NCI-H2227 (cell line): ENCODE measurements at regions not wholly inside any gene's neighbourhood (a gene's known extent, or its start where the extent isn't known, plus 50 kb on each side); places are given as distances from the start of the nearest gene placed in this dataset.
"Not testable (repeated sequence)": the region's sequence is repeated elsewhere in the genome, so short reads cannot be mapped to it uniquely, and the experiment has no call there.

ENCODE experiments used
- DNase-seq: peaks from one replicate; lab custom pipeline; 2025; ENCODE audit not compliant: unreplicated experiment; lab: John Stamatoyannopoulos, UW

GRCh38 chr2:83462881-83463280 is 996.2 kb downstream of the SUCLG1 start:
- DNase-seq: no peak

DNA sequence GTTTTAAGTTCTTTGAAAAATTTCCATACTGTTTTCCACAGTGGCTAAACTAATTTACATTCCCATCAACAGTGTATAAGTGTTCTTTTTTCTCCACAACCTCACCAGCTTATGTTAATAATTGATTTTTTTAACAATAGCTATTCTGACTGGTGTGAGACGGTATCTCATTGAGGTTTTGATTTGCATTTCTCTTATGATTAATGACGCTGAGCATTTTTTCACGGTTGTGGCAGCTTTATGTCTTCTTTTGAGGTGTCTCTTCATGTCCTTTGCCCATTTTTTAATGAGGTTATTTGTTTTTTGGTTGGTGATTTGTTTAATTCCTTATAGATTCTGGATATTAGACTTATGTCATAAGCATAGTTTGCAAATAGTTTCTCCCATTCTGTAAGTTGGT is 997.9 kb downstream of the SUCLG1 start:
- no peak for DNase-seq

DNA sequence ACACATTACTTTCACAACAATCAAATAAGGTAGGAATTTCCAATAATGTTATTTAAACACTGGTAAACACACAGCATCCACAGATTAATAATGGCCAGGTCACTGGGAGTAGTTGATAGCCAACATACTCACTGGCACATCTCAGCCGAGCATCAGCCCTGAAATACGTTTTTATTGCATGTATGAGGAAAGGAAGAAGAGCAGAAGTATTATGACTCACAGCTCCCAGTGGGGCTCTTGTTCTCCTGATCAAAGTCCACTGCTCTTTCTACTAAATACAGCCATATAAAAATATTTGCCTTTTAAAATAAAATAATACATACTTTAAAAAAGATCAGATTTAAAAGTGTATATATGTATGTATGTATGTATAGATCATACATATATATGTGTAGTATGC is 999.6 kb downstream of the SUCLG1 start:
- DNase-seq: no peak

GRCh38 chr2:83435989-83436388 is 1023.1 kb downstream of the SUCLG1 start:
- no peak for DNase-seq

- no peak for DNase-seq
Measured at GRCh38 chr2:83420993-83421392, 1038.1 kb downstream of the SUCLG1 start.

- no peak for DNase-seq
Measured at GRCh38 chr2:83394134-83394904, 1064.8 kb downstream of the SUCLG1 start.

DNA sequence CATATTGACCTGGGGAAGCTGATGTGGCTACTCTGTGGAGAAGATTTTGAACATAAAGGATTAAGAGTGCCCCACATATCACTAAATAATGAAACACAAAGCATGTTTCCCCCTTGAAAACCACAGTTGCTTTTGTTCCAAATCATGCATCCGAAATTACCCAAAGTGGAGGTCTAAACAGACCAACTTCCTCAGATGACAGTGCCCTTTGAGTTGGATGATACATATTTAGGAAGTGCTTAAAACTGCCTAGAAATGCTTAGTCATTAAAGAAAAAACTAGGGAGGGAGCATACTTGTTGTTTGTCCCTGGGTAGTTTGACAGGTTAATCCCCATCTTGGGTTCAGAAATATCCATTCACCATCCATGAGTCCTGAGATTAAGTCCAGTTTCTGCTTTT is 1070.3 kb downstream of the SUCLG1 start:
- DNase-seq: no peak

DNA sequence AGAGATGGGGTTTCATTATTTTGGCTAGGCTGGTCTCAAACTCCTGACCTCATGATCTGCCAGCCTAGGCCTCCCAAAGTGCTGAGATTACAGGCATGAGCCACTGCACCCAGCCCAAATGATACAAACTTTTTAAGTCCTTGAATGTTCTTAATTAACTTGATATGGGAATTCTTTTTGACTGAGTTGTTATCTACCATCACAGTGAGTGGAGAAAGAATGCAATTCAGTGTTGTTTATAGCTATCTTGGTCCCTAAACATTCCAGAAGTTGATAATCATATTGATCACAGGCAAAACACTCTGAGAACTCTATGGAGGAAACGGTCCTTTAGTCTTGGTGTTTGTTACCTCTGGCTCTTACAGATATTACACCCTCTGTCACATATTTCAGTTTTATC is 1072.5 kb downstream of the SUCLG1 start:
- no peak for DNase-seq

DNA sequence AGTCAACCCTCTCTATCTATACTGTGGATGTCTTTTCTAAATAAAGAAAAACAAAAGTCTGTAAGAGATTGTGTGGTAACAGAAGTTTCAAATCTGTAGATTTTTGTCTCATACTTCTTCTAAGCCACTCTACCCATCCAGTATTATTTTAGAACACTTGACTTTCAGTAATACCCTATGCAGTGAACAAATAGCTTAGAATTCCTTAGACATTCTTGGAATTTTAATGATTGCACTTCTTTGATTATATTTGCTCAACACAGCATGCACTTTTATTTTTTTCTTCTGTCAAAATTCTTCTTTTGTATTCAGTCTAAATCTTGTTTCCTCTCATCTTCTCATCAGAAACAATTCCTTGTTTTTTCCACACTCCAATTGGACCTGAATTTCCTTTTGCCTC is 1080.2 kb downstream of the SUCLG1 start:
- DNase-seq: no peak

DNA sequence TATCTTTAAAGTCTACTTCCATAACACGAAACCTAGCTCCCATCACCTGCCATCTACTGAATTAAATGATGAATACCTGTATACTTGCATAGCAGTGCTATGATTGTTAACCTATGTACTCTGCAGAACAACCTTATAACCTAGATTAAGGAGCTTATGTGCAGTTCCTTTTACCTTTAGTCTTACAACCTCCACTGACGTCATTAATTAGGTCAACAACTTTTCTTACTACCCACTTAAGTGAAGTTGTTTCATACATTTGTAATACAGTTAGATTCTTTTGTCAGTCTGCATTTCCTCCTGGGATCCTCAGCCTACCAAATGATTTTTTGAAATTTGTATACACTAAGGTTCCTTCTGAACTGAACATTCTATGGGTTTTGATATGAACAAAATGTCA is 1082.3 kb downstream of the SUCLG1 start:
- DNase-seq: no peak

GRCh38 chr2:83370419-83370762 is 1088.7 kb downstream of the SUCLG1 start:
- no peak for DNase-seq

DNA sequence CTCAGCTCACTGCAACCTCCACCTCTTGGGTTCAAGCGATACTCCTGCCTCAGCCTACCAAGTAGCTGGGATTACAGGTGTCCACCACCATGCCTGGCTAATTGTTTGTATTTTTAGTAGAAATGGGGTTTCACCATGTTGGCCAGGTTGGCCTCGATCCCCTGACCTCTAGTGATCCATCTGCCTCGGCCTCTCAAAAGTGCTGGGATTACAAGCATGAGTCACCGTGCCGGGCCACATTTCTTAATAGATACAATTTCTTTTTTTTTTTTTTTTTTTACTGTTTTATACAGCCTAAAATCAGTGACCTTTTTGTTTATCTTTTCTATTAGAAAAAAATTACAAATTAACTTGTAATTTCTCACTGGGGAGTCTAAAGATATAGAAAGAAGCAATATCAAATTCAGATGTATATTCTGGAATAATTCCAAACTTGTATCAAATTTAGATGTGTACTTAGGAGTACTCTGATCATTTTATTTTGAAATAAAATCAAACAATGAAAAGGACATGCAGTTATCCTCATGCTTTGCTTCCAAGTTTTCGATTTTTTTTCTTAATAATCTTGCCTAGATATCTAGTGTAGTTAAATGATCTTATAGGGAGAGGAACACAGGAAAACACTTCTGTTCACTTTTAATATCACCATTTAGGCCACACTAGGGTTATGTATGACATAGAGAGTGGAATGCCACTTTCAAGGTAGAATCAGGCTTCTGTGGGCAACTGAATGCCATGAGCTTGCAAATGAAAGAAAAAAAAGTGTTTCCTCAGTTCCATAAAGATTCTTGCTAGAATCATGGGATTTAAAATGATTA is 1089.3 kb downstream of the SUCLG1 start:
- no peak for DNase-seq

- no peak for DNase-seq
Measured at GRCh38 chr2:83368916-83369315, 1090.2 kb downstream of the SUCLG1 start.

DNA sequence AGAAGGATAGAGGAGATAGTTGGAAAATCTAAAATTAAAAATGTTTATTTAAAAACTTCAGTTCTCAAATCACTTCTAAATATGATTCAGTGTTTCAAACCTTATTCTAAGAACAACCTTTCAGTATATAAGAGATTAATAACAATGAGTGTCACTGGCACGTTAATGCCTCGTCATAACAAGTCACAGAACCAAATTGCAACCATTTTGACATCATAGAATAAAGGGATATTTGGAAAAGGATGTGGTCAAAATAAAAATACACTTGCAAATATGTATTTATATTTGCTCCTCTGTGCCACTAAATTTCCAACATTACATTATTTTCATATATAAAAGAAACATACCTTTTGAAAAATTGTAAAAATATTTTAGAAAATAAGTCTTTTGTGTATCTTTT is 1090.6 kb downstream of the SUCLG1 start:
- no peak for DNase-seq

DNA sequence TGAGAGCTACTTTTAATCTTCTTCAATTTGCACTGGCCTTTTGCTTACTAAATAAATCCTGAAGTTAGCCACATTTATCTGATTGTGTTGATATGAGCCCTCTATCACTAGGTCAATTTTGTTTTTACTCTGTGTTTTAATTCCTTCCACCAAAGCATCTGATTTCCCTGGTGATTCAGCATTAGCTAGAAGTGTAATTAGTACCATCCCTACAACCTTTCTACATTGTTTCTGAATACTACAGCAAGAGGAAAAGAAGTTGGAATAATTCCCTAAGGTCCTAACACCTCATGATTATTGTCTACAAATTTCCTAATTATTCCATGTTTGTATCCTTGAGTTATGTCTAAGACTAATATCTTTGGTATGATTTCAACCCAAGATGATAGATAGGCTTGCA is 1093.6 kb downstream of the SUCLG1 start:
- DNase-seq: no peak

DNA sequence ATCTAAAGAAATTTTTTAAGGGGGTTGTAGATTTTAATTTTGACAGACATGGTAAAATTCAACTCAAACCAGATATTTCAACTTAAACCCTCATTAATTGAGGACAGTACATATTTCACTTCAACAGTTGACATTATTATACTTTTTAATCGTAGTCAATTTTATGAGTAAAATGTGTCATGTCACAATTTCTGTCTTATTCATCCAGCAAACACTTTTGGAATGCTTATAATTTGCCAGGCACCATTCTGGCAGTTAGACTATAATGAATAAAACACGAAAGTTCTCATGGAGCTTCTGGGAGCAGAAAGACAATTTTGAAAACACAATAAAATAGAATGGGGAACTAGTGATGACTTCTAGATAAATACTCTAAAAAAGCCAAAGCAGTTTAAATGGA is 1094.8 kb downstream of the SUCLG1 start:
- DNase-seq: no peak

- DNase-seq: not testable (repeated sequence)
Measured at GRCh38 chr2:83363138-83363537, 1095.9 kb downstream of the SUCLG1 start.

DNA sequence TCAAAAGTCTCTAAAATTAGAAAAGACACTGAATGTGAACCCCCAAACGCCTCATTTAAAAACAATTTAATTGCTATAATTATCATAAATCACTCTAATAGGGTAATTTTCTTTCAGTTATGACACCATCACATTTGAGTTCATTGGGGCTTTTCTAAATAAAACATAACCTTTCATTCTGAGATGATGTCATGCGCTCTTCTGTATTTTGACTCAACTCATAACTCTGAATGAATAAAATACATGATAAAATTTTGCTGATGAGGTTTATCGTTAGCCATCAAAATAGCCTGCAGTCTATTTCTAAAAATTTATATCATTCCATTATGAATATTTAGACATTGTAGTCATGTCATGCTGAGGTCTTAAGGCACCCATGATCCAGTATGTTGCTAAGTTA is 1099.7 kb downstream of the SUCLG1 start:
- DNase-seq: no peak

DNA sequence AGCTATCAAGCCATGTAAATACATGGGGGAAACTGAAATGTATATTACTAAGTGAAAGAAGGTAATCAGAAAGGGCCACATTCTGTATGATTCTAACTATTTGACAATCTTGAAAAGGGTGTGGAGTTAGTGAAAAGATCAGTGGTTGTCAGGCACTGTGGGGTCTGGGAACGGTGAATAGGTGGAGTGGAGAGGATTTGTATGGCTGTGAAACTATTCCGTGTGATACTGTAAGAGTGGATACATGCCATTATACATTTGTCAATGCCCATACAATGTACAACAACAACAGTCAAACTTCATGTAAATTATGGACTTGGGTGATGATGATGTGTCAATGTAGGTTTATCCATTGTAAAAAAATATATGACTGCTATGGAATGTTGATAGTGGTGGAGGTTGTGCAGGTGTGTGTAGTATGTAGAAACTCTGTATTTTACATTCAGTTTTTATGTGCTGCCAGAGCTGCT is 1116.2 kb downstream of the SUCLG1 start:
- DNase-seq: no peak

DNA sequence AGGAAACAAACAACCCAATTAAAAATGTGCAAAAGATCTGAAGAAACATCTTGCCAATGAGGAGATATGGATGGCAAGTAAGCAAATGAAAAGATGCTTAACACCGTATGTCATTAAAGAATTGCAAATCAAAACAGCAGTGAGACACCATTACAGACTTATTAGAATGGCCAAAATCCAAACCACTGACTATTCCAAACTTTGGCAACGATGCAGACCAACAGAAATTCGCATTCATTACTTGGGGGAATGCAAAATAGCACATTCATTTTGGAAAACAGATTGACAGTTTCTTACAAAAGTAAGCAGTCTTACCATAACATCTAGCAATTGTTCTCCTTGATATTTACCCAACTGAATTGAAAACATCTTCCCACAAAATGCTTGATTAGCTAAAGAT is 1118.7 kb downstream of the SUCLG1 start:
- no peak for DNase-seq

GRCh38 chr2:83339942-83340341 is 1119.1 kb downstream of the SUCLG1 start:
- DNase-seq: not testable (repeated sequence)

- DNase-seq: no peak
Measured at GRCh38 chr2:83331810-83332209, 1127.3 kb downstream of the SUCLG1 start.
